ENCODE measurements at regions not wholly inside any gene's neighbourhood (a gene's known extent, or its start where the extent isn't known, plus 50 kb on each side); places are given as distances from the start of the nearest gene placed in this dataset.
"Not testable (repeated sequence)": the region's sequence is repeated elsewhere in the genome, so short reads cannot be mapped to it uniquely, and the experiment has no call there.

DNA sequence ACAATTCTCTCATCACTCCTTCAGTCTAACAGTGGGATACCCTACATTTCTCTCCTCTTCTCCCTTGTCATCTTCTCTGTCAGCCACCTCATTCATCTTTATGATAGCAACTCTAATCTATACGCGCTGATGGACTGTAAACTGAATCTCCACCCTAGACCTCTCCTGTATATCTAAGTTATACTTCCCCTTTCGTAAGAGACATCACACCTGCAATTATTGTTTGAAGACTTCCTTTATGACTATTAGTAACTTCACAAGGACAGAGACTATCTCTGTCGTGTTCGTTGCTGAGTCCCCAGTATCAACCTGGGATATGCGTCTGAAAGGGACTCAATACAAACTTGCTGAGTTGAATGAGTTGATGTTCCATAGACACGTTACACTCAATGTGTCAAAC, 263.2 kb downstream of the IRS1 start:
- Histone ChIP-seq H4K20me1 (ENCODE audit: control insufficient read depth, insufficient read depth, insufficient read length) (no peaks in the 10 kb centered on the region), H3K4me2 (ENCODE audit: insufficient read depth, insufficient read length, low read length) (no peak overlapping the region), H3K27me3 (ENCODE audit: insufficient read depth, low read length) (no peaks in the 10 kb centered on the region), H3K4ac (ENCODE audit: low read depth, low read length) (no peak overlapping the region), H3K23ac (ENCODE audit: insufficient read length, low read depth, low read length) (no peak overlapping the region), H3K18ac (ENCODE audit: insufficient read length, low read depth, low read length) (no peak overlapping the region), H3K4me1 (ENCODE audit: insufficient read depth, low read length) (no peaks in the 10 kb centered on the region; the same call in 1 of the 2 replicates), H2AK5ac (ENCODE audit: insufficient read length, low read length) (no peak overlapping the region), H2BK12ac (ENCODE audit: insufficient read length, low read depth, low read length) (no peak overlapping the region), H3K56ac (ENCODE audit: insufficient read length, low read depth, low read length) (no peak overlapping the region), H4K5ac (ENCODE audit: insufficient read length, low read depth, low read length) (no peak overlapping the region), H3K79me1 (ENCODE audit: insufficient read depth, low read depth, low read length, poor library complexity, severe bottlenecking) (no peaks in the 10 kb centered on the region), H3K9me3 (ENCODE audit: control insufficient read depth, low read depth, low read length) (no peaks in the 10 kb centered on the region), H3K14ac (ENCODE audit: insufficient read depth, low read length) (no peak overlapping the region), H3T11ph (ENCODE audit: low read length) (no peak overlapping the region), H3K9ac (ENCODE audit: extremely low read depth, insufficient read length, low read length) (no peak overlapping the region), H2BK5ac (ENCODE audit: insufficient read length, low read length) (no peak overlapping the region), H2BK120ac (ENCODE audit: low read depth, low read length, poor library complexity, severe bottlenecking) (no peak overlapping the region), H4K91ac (ENCODE audit: insufficient read length, low read depth, low read length) (no peak overlapping the region), H2BK20ac (ENCODE audit: low read depth, low read length, poor library complexity, severe bottlenecking) (no peak overlapping the region), H3K79me2 (ENCODE audit: insufficient read depth, low read length) (no peaks in the 10 kb centered on the region), H4K8ac (replicated peaks; ENCODE audit: insufficient read length, low read depth, low read length) (no peak overlapping the region), H3K27ac (ENCODE audit: insufficient read length, low read depth, low read length) (no peak overlapping the region), H2AFZ (ENCODE audit: low read length) (no peak overlapping the region), H3K23me2 (ENCODE audit: insufficient read length, low read depth, low read length, poor library complexity, severe bottlenecking) (no peaks in the 10 kb centered on the region), H2BK15ac (ENCODE audit: low read depth, low read length) (no peak overlapping the region)
- no peak overlapping the region for H3K4me3 Mint-ChIP-seq
- H3K9me3 Mint-ChIP-seq = no peaks in the 10 kb centered on the region
- no peak for TF ChIP-seq CTCF (conservative IDR thresholded peaks at IDR 0.05)
- no peak for DNase-seq
- H3K27me3 Mint-ChIP-seq (ENCODE audit: low read depth) = no peaks in the 10 kb centered on the region
- H3K27ac Mint-ChIP-seq = no peak overlapping the region
- peaks cover 0 to 4% (median 0%) of the 10 kb centered on the region in 3 experiments; a peak in 2 of 7 replicates for H3K36me3 Mint-ChIP-seq (ENCODE audit: insufficient read depth in 1 of 3, low read depth in 3 of 3)
- peaks cover 9 to 13% of the 10 kb centered on the region in 2 experiments for H3K4me1 Mint-ChIP-seq
- WGBS (ENCODE audit: extremely low coverage, insufficient read length, low lambda C conversion rate) = no CpG with 5 or more reads among the region's 7 CpGs

DNA sequence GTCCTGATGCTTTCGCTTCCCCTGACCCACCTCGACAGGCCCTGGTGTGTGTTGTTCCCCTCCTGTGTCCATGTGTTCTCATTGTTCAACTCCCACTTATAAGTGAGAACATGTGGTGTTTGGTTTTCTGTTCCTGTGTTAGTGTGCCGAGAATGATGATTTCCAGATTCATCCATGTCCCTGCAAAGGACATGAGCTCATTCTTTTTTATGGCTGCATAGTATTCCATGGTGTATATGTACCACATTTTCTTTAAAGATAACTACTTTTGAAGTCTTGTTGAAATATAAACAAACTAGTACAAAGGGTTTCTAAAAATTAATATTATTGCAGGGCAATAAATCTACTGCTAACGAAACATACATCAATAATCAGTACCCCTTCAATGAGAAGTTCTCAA, 266.6 kb downstream of the IRS1 start:
- not testable (repeated sequence) for H3K36me3 Mint-ChIP-seq (ENCODE audit: insufficient read depth in 1 of 3, low read depth in 3 of 3); H3K9me3 ChIP-seq (ENCODE audit: control insufficient read depth, low read depth, low read length); H3K4ac ChIP-seq (ENCODE audit: low read depth, low read length); H3K27ac ChIP-seq (ENCODE audit: insufficient read length, low read depth, low read length); H2BK120ac ChIP-seq (ENCODE audit: low read depth, low read length, poor library complexity, severe bottlenecking); H3K9me3 Mint-ChIP-seq; H3K27ac Mint-ChIP-seq; H4K20me1 ChIP-seq (ENCODE audit: control insufficient read depth, insufficient read depth, insufficient read length); H4K5ac ChIP-seq (ENCODE audit: insufficient read length, low read depth, low read length); H3K23ac ChIP-seq (ENCODE audit: insufficient read length, low read depth, low read length); H3K56ac ChIP-seq (ENCODE audit: insufficient read length, low read depth, low read length); H3K4me3 Mint-ChIP-seq; H4K91ac ChIP-seq (ENCODE audit: insufficient read length, low read depth, low read length); H3K79me1 ChIP-seq (ENCODE audit: insufficient read depth, low read depth, low read length, poor library complexity, severe bottlenecking); H3K23me2 ChIP-seq (ENCODE audit: insufficient read length, low read depth, low read length, poor library complexity, severe bottlenecking); H3K4me2 ChIP-seq (ENCODE audit: insufficient read depth, insufficient read length, low read length); H3T11ph ChIP-seq (ENCODE audit: low read length); H3K4me1 ChIP-seq (ENCODE audit: insufficient read depth, low read length); H2BK20ac ChIP-seq (ENCODE audit: low read depth, low read length, poor library complexity, severe bottlenecking); DNase-seq; H3K4me1 Mint-ChIP-seq; H2BK12ac ChIP-seq (ENCODE audit: insufficient read length, low read depth, low read length); H3K27me3 ChIP-seq (ENCODE audit: insufficient read depth, low read length); H3K79me2 ChIP-seq (ENCODE audit: insufficient read depth, low read length); H4K8ac ChIP-seq (replicated peaks; ENCODE audit: insufficient read length, low read depth, low read length); H2BK15ac ChIP-seq (ENCODE audit: low read depth, low read length); H3K27me3 Mint-ChIP-seq (ENCODE audit: low read depth); H3K9ac ChIP-seq (ENCODE audit: extremely low read depth, insufficient read length, low read length); H2BK5ac ChIP-seq (ENCODE audit: insufficient read length, low read length); H3K18ac ChIP-seq (ENCODE audit: insufficient read length, low read depth, low read length); H3K14ac ChIP-seq (ENCODE audit: insufficient read depth, low read length); H2AK5ac ChIP-seq (ENCODE audit: insufficient read length, low read length); H2AFZ ChIP-seq (ENCODE audit: low read length)
- no CpG with 5 or more reads among the region's 4 CpGs for WGBS (ENCODE audit: extremely low coverage, insufficient read length, low lambda C conversion rate)

All from H9 (cell line).